Endothelial cell of umbilical vein (primary cell): ENCODE measurements at regions not wholly inside any gene's neighbourhood (a gene's known extent, or its start where the extent isn't known, plus 50 kb on each side); places are given as distances from the start of the nearest gene placed in this dataset.

ENCODE experiments used
- BruUV-seq: library from RNA; stranded (reverse); fragments of 400-500 nt; replicated peaks from 2 replicates; lab custom pipeline; 2021; lab: Mats Ljungman, UMichigan
- CTCF ChIA-PET: fragments of 300-600, 350-600 bp; sonication (Branson Sonifier 250); formaldehyde crosslinking; loops from one replicate; lab custom pipeline; 2021; ENCODE audit warnings: antibody characterized with exemption, inconsistent platforms; lab: Charles Lee
- POLR2A ChIA-PET: fragments of 300-600, 350-600 bp; sonication (Branson Sonifier 250); formaldehyde crosslinking; loops from one replicate; lab custom pipeline; 2021; ENCODE audit warnings: antibody characterized with exemption, inconsistent platforms; lab: Charles Lee
- DNase-seq: peaks from one replicate; pipeline ENCODE4 v3.0.0-alpha.2; 2011; ENCODE audit warnings: low read depth, low spot score
- FAIRE-seq: peaks from 2 replicates; lab custom pipeline; 2011; peaks lifted over from hg19 to GRCh38; lab: Jason Lieb, UNC
- H2AFZ ChIP-seq: 2 replicates; pipeline ENCODE4 v1.6.0; 2012; ENCODE audit warnings: low read depth, low read length, control low read depth, inconsistent platforms
- H3K27ac ChIP-seq: 2 replicates; pipeline ENCODE4 v1.5.1; 2011; ENCODE audit warnings: low read depth, mild to moderate bottlenecking, control low read depth, low read length, moderate library complexity; ENCODE audit not compliant: insufficient read depth
- H3K27me3 ChIP-seq, 2 experiments: 2 replicates each; pipeline versions ENCODE4 v1.6.0 to v1.6.1; 2011; ENCODE audit warnings: low read length in 2 of 2, mixed read lengths in 1 of 2; ENCODE audit not compliant: control insufficient read depth in 2 of 2, insufficient read depth in 2 of 2
- H3K36me3 ChIP-seq, 2 experiments: 2 replicates in 1 of 2; 3 replicates in 1 of 2; pipeline ENCODE4 v1.5.1; 2011; ENCODE audit warnings: low read length in 2 of 2, mild to moderate bottlenecking in 1 of 2, moderate library complexity in 1 of 2; ENCODE audit not compliant: control insufficient read depth in 2 of 2, insufficient read depth in 2 of 2; ENCODE audit errors: extremely low read depth in 1 of 2
- H3K4me1 ChIP-seq: 3 replicates; pipeline ENCODE4 v1.5.1; 2011; ENCODE audit warnings: mild to moderate bottlenecking, low read length; ENCODE audit not compliant: control insufficient read depth, insufficient read depth; ENCODE audit errors: extremely low read depth
- H3K4me2 ChIP-seq: 2 replicates; pipeline ENCODE4 v1.6.1; 2011; ENCODE audit warnings: low read length, control low read depth, mixed read lengths; ENCODE audit not compliant: insufficient read depth
- H3K4me3 ChIP-seq, 3 experiments: fragments of 200-600 bp in 1 of 3; sonication (generic), shearing (Covaris generic) in 1 of 3; replicated peaks in 1 of 3; 2 replicates each; pipeline ENCODE4 v1.5.1; 2011 to 2016; ENCODE audit warnings: control low read depth in 3 of 3, low read length in 3 of 3, mild to moderate bottlenecking in 2 of 3, inconsistent platforms in 1 of 3, low read depth in 1 of 3, moderate library complexity in 1 of 3; ENCODE audit not compliant: insufficient read depth in 1 of 3
- H3K79me2 ChIP-seq: 2 replicates; pipeline ENCODE4 v1.6.0; 2012; ENCODE audit warnings: low read length, inconsistent platforms; ENCODE audit not compliant: control insufficient read depth, insufficient read depth
- H3K9ac ChIP-seq: replicated peaks from 2 replicates; pipeline ENCODE3; 2011; ENCODE audit warnings: low read length, control low read depth; ENCODE audit not compliant: insufficient read depth; ENCODE audit errors: extremely low read depth
- H3K9me1 ChIP-seq: replicated peaks from 3 replicates; pipeline ENCODE4 v1.6.0; 2011; ENCODE audit warnings: mild to moderate bottlenecking, low read length; ENCODE audit not compliant: control insufficient read depth, insufficient read depth; ENCODE audit errors: extremely low read depth
- H3K9me3 ChIP-seq: replicated peaks from 2 replicates; pipeline ENCODE4 v1.5.1; 2012; ENCODE audit warnings: low read length, inconsistent platforms; ENCODE audit not compliant: control insufficient read depth, insufficient read depth
- H4K20me1 ChIP-seq: replicated peaks from 2 replicates; pipeline ENCODE3; 2011; ENCODE audit warnings: mild to moderate bottlenecking, low read length; ENCODE audit not compliant: control insufficient read depth, insufficient read depth; ENCODE audit errors: extremely low read depth
- EZH2 ChIP-seq: IDR thresholded peaks from 2 replicates; pipeline ENCODE4 v1.6.1; 2012; ENCODE audit warnings: borderline replicate concordance, low read depth, mild to moderate bottlenecking, moderate library complexity, low read length, inconsistent platforms; ENCODE audit not compliant: severe bottlenecking
- FOS ChIP-seq: IDR thresholded peaks from 2 replicates; pipeline ENCODE4 v1.6.1; 2011; ENCODE audit warnings: mild to moderate bottlenecking, low read length, moderate library complexity, borderline replicate concordance; ENCODE audit not compliant: insufficient read depth
- GATA2 ChIP-seq: IDR thresholded peaks from 2 replicates; pipeline ENCODE4 v1.7.0; 2011; ENCODE audit warnings: low read depth, mild to moderate bottlenecking, moderate library complexity, mixed read lengths, low read length; ENCODE audit not compliant: insufficient read length, insufficient read depth
- JUN ChIP-seq: IDR thresholded peaks from 2 replicates; pipeline ENCODE4 v1.6.1; 2011; ENCODE audit warnings: borderline replicate concordance, low read depth; ENCODE audit not compliant: insufficient read length, insufficient read depth
- MYC ChIP-seq: IDR thresholded peaks from one replicate; pipeline ENCODE4 v1.6.1; 2011; ENCODE audit warnings: mild to moderate bottlenecking, low read depth, low read length
- POLR2A ChIP-seq: IDR thresholded peaks from 2 replicates; pipeline ENCODE4 v1.6.1; 2012; ENCODE audit warnings: low read depth, mild to moderate bottlenecking, control low read depth, low read length
- POLR2AphosphoS5 ChIP-seq: IDR thresholded peaks from 2 replicates; pipeline ENCODE4 v1.6.1; 2012; ENCODE audit warnings: low read depth, mild to moderate bottlenecking, control low read depth, low read length, moderate library complexity; ENCODE audit not compliant: insufficient read depth
- dilution Hi-C: fragments of 300-500 bp; cut with MboI; formaldehyde crosslinking; loops from one replicate; pipeline ENCODE4 v1.15.0; 2019; ENCODE audit warnings: low sequenced_read_pairs; ENCODE audit not compliant: extremely low pct_ligation_motif_present
- intact Hi-C: fragments of 100-400 bp; cut with micrococcal nuclease; formaldehyde crosslinking; loops from one replicate; pipeline ENCODE4 v1.10.0; 2022
- TF ChIP-seq, protein P1 (sequence below): IDR thresholded peaks from 2 replicates; pipeline ENCODE4 v1.6.1; 2011; ENCODE audit not compliant: insufficient read depth, insufficient read length
- TF ChIP-seq, protein P2 (sequence below), 2 donors: IDR thresholded peaks; 1 replicate in 1 of 2; 2 replicates in 1 of 2; pipeline ENCODE4 v1.5.1; 2011; ENCODE audit warnings: low read length in 2 of 2, mild to moderate bottlenecking in 2 of 2, moderate library complexity in 2 of 2, control low read depth in 1 of 2, inconsistent platforms in 1 of 2, low read depth in 1 of 2; ENCODE audit not compliant: insufficient read depth in 1 of 2; ENCODE audit errors: extremely low read depth in 1 of 2

DNA sequence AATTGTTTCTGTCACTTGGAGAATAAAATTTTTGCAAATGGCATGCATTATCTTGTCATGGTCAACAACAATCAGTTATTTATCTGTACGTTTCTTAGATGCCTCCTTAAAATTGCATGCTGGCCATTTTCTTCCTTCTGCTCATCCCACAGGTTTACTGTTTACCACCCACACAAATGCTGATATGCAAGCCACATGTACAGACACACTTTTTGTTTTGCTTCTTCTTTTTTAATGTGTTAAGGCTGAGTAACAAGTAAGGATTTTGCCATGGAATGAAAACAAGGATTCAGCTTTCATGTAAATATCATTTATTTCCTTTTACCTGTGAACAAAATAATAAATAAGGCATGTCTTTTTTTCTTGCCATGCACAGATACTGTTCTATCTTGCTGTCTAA lies 1077.1 kb upstream of the ZEB2 start:
- no peak overlapping the region for H3K27ac ChIP-seq
- peaks cover 45% of the 10 kb centered on the region for H3K4me1 ChIP-seq
- DNase-seq (no peak), FAIRE-seq (no peak)
- TF ChIP-seq MYC: no peak
- TF ChIP-seq, protein P1, sequence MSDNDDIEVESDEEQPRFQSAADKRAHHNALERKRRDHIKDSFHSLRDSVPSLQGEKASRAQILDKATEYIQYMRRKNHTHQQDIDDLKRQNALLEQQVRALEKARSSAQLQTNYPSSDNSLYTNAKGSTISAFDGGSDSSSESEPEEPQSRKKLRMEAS: no peak
- TF ChIP-seq JUN: no peak
- no peak for TF ChIP-seq EZH2
- no peak for TF ChIP-seq GATA2
- TF ChIP-seq FOS: no peak
- no peak for TF ChIP-seq POLR2AphosphoS5
- TF ChIP-seq, protein P2, sequence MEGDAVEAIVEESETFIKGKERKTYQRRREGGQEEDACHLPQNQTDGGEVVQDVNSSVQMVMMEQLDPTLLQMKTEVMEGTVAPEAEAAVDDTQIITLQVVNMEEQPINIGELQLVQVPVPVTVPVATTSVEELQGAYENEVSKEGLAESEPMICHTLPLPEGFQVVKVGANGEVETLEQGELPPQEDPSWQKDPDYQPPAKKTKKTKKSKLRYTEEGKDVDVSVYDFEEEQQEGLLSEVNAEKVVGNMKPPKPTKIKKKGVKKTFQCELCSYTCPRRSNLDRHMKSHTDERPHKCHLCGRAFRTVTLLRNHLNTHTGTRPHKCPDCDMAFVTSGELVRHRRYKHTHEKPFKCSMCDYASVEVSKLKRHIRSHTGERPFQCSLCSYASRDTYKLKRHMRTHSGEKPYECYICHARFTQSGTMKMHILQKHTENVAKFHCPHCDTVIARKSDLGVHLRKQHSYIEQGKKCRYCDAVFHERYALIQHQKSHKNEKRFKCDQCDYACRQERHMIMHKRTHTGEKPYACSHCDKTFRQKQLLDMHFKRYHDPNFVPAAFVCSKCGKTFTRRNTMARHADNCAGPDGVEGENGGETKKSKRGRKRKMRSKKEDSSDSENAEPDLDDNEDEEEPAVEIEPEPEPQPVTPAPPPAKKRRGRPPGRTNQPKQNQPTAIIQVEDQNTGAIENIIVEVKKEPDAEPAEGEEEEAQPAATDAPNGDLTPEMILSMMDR (IDR thresholded peaks at IDR 0.05; ENCODE audit: extremely low read depth in 1 of 2, insufficient read depth in 1 of 2, low read depth in 1 of 2, low read length in 2 of 2): no peak
- no peak for TF ChIP-seq POLR2A
- intact Hi-C loops (loop anchor here (10.0 kb wide), 2 partner anchors 718 to 1242 kb away; no protein-coding TSS in a partner anchor), dilution Hi-C loops (no loop called here)
- H3K79me2 ChIP-seq: no peaks in the 10 kb centered on the region
- no peak overlapping the region for H2AFZ ChIP-seq
- no peak overlapping the region for H3K4me3 ChIP-seq
- no peaks in the 10 kb centered on the region for H3K27me3 ChIP-seq
- H3K4me2 ChIP-seq: no peak overlapping the region
- BruUV-seq: no TSS peak
- H3K9ac ChIP-seq: no peak overlapping the region
- no peaks in the 10 kb centered on the region for H4K20me1 ChIP-seq
- ChIA-PET CTCF (interaction anchor here (1.4 kb wide), 1 partner anchor 15 kb away, joined by 4 read pairs; no protein-coding TSS in a partner anchor), POLR2A (no interaction called here)
- H3K9me1 ChIP-seq: no peaks in the 10 kb centered on the region
- H3K9me3 ChIP-seq: no peaks in the 10 kb centered on the region
- H3K36me3 ChIP-seq: no peaks in the 10 kb centered on the region
